ENCODE measurements at regions not wholly inside any gene's neighbourhood (a gene's known extent, or its start where the extent isn't known, plus 50 kb on each side); places are given as distances from the start of the nearest gene placed in this dataset.

DNA sequence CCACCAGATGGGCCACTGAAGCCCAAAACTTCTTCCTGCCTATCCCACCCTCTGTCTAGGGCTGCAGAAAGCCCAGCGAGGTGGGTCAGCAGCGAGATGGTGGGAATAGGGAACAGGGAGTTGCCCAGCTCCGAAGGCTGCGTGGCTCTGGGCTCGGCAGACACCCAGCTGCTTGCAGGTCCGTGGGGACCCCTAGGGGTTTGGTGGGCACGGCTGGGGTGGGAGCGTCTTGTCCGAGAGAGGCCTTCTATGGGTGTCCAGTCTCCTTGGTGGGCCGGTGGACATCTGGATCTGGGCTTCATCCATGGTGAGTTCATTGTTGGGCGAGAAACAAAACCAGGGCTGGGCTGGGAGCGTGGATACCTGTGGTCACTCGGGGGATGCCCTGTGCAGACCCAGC, 1211.0 kb downstream of the BRD1 start:
- no peak for DNase-seq (ENCODE audit: low read depth in 4 of 4, low spot score in 2 of 4)

DNA sequence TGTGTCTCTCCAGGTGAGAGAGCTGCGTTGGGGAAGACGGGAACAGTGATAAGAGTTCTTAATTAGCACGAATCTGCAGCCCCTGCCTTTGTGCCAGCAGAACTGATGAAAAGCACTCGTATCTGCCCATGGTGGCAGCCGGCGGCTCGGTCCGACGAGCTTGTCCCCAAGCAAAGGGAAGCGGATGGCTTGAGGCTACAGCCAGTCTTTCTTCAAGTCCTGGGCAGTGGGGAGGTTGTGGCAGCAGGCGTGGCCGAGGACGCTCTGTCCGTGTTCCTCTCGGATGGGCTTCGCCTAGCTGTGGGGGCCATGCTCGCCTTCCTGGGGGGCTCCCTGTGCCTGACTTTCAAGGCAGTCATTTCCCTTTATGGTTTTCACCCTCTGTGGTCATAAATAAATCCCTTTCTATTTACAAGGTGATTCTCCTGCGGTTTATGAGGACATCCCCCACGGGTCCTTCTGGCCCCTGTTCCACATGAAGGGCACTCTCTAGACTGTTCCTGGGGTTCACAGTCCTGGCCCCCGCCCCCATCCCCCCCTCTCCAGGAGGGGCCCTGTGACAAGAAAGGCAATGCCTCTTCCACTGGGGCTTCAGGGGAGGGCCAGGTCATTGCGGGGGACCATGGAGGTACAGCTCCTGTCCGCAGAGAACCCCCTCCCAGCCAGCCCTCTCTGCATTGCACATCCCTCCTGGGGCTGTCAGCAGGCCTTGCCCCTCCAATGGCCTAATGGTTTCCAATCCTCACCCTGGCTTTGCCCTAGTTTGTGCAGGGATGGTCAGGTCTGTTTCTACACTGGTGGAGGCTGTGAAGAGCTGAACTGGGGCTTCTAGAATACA, 1212.3 kb downstream of the BRD1 start:
- DNase-seq (ENCODE audit: low read depth in 4 of 4, low spot score in 2 of 4), result no peak

DNA sequence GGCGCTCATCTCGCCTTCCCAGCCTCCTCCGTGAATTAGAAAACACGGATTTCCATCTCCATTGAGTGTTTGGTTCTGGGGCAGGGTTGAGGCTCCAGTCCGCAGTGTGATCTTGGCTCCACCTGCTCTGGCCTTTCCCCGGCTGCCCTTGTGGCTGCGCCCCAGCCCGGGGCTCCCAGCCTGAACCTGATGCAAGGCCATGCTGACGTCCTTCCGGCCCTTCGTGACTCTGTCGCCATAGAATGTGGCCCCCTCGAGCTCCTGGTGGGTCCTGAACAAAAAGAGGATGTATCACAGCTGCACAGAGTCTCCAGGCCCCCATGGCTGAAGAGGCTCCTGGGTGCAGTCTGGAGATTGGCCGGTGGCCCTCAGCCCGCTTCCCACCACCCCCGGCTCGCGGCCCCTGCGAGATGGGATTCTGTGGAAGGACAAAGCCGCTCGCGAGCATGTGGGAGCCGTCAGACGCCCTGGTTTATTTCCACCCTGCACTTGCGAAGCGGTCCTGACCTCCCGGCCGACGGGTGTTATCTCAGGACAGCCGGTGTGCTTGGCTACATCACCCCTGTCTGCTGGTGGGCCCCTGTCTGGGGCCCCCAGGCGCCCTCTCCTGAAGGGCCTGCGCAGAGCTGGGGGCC, 1214.0 kb downstream of the BRD1 start:
- no peak for DNase-seq (ENCODE audit: low read depth in 4 of 4, low spot score in 2 of 4)

DNA sequence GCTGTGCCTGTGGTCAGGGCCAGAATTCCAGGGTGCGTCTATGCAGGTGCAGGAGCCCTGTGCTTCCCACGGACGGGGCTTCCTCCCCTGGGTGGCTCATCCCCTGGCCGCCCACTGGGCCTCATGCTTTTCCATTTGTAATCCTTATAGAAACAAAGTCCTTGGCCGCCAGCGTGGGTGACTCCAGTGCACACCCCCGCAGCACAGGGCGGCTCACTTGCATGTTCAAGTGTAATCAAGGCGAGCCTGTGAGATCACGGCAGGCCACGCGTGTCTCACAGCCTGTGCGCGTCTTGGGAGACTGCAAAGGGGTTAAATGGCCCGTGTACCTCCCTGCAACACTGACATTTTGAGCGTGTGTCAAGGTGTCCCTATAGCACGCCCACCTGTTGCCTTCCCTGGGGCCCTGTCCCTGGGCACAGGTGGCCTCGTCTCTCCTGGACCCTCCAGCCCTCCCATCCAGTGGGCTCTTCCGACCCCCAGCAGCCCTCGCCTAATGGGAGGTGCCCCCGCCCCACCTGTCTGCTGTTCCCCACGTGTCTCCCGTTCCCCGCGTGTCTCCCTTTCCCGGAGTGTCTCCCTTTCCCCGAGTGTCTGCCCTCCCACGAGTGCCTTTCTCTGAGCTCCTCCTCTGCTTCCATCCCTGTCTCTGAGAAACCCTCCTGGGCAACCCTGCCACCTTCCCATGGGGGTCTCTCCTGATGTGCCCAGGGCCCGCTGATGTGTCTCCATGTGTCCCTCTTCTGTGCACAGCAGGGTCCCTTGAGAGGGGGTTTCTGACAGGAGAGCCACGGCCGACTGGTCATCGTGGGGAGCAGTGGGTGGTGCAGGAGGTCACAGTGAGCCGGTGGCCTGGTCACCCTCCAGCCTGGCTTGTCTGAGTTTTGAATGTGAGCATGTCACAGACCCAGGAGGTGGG, 1215.3 kb downstream of the BRD1 start:
- DNase-seq (ENCODE audit: low read depth in 4 of 4, low spot score in 2 of 4), result no peak

DNA sequence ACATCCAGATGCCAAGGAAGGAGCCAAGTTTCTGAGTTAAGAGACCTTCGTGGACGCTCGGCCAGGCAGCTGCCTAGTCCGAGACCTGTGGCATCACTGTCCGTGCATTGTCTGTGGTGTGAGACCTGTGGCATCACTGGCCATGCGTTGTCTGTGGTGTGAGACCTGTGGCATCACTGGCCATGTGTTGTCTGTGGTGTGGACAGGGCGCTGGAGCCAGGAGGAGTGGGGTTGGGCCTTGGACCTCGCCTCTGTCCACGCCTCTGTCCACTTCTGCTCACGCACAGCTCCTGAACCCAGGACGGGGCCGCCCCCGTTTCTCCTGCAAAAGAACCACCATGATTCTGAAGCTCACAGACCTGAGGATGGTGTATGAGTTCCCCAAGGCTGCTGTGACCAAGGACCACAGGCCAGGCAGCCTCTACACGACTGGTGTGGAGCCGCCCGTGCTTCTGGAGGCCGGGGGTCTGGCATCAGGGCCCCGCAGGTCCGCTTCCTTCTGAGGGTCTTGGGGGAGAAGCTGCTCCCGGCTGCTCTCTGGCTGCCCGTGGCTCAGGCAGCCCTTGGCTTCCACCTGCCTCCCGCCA, 1218.3 kb downstream of the BRD1 start:
- DNase-seq (ENCODE audit: low read depth in 4 of 4, low spot score in 2 of 4), result no peak

DNA sequence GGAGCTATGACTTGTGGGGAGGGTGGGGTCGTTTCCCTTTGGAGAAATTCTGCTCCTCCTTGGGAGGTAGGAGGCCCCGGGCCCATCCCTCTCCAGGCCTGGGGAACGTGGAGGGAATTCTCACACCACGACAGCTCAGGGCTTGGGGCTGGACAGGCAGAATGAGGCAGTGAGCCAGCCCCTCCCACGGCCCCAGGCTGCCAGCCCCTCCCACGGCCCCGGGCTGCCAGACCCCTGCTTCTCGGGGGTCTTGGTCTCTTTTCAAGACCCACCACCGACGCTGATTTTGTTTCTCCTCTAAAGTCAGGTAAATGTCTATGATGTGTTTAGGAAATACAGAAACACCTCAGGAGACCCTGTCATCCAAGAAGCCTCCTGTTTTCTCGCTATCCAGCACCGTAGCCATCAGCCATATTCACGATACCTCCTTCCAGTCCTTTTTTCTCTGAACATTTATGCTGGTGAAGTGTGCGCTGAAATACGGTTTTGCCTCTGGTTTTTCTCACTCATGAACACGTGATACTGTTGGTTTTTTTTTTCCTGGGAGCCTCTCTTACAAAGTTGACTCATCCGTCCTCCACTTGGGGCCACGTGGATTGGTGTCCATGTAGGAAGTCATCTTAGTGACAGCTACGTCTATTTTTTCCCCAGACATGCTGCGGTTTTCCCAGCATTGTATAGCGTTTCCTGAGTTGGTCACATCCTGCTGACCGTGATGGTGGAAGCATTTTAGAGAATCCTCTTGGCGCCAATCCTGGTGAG, 1219.6 kb downstream of the BRD1 start:
- DNase-seq (ENCODE audit: low read depth in 4 of 4, low spot score in 2 of 4), result no peak

DNA sequence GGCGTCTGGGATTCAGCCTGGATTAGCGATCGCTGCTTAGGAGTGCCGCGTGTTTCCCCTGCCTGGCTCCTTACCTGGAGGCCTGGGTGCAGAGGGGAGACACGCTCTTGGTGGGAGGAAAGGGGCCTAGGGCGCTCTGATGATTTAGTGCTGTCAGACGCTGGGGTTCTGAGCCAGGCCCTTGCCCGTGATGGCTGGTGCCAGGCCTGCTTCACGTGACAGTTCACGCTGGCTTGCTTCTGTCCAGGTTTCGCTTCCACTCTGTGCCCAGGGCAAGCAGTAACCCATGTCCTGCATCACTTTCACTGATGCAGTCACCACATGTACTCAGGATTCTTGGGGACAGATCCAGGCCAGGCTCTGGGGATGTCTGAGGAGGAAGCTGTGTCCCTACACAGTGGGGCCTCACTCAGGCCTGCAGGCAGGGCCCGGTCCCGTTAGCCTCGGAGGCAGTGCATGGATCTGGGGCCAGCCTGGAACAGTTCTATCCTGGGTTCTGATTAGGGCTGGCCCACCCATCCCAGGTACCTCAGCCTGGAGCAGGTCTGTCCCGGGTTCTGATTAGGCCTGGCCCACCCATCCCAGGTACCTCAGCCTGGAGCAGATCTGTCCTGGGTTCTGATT, 1220.9 kb downstream of the BRD1 start:
- DNase-seq (ENCODE audit: low read depth in 4 of 4, low spot score in 2 of 4), result no peak

DNA sequence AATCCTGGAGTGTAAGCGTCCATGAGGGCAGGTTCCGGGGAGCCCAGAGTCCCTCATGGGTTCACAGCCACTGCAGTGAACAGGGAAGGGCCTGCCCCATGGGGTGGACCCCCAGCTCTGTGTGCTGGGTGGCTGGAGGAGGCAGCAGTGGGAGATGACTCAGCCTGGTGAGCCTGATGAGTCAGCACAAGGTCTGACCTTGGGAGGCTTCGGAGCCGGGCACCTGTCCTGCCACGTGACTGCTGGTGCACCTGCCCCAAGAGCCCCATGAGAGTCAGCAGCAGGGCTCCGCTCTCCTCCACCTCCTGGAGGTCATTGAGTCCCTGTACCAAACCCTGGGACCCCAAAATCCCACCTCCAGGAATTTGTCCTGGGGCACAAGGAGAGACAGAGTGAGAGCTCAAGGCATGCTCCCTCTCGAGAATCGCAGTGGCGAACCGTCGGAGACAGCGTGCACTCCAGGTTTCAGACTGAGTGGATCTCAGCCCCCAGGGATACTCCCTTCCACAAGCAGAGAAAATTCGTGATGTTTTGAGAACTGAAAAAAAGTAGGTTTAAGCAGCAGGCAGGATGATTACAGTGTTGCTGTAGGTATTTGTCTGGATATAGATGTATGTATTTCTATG, 1221.7 kb downstream of the BRD1 start:
- DNase-seq (ENCODE audit: low read depth in 4 of 4, low spot score in 2 of 4), result no peak

DNA sequence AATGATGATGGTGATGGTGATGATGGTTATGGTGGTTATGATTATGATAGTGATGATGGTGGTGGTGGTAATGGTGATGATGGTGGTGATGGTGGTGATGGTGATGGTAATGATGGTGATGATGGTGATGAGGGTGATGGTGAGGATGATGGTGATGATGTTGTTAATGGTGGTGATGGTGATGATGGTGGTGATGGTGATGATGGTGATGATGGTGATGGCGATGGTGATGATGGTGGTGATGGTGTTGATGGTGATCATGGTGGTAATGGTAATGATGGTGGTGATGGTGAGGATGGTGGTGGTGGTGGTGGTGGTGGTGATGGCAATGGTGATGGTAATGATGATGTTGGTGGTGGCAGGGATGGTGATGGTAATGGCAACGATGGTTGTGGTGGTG, 1222.5 kb downstream of the BRD1 start:
- DNase-seq (ENCODE audit: low read depth in 4 of 4, low spot score in 2 of 4), result no peak

DNA sequence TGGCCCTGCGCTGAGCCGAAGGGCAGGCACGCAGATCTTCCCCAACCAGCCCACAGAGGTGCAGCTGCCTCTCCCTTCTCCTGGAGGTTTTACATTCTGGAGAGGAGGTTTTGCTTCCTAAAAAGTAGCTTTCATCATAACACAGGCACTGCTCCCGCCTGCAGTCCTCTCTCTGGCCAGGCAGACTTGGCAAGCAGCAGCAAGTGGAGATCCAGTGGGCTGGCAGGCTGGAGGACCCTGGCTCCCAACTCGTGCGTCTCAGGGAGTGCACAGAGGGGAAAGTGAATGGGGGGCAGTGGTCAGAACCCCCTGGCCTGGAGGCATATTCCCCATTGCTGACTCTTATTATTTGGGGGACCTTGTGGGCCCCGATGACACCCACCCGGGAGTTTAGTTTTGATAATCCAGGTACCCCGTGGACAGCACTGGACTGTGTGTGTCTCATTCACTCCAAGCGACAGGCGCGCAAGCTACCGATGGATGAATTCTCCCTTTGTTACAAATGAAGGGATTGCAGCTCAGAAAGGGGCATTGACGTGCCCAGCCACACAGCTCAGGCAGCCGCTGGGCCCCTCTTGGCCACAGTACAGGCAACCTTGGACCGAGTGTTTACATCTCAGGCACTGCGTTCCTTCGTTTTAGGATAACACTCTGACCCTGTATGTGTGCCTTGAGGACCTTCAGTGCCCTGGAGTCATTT, 1223.9 kb downstream of the BRD1 start:
- DNase-seq (ENCODE audit: low read depth in 4 of 4, low spot score in 2 of 4), result no peak

DNA sequence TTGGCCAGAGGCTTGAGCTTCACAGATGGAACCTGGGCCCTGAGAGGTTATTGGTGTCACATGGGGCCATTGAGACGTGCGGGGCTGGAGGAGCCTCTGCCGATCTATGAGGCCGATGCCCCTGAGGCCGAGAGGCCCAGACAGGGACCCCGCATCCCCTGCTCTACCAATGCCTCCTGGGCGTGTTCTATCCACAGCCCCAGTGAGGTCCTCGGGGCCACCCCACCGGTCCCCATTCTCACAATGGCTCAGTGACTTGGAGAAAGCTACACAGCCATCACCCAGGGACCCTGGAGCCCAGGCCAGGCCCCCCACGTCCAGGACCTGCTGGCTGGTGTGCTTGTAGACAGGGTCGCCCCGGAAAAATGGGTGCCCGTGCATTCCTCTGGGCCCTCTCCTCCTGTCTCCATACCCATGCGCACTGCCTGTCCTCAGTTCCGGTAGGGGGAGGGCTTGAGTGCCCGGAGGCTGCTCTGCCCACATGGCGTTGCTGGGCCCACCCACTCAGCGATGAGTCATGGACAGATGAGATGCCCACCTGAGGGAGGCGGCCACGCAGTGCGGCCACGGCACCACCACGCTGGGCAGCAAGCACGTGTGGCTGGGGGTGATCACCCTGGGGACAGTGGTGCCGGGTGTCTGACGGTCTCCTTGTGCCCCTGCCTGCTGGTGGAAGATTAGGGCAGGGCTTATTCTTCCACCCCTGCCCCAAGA, 1224.7 kb downstream of the BRD1 start:
- no peak for DNase-seq (ENCODE audit: low read depth in 4 of 4, low spot score in 2 of 4)

DNA sequence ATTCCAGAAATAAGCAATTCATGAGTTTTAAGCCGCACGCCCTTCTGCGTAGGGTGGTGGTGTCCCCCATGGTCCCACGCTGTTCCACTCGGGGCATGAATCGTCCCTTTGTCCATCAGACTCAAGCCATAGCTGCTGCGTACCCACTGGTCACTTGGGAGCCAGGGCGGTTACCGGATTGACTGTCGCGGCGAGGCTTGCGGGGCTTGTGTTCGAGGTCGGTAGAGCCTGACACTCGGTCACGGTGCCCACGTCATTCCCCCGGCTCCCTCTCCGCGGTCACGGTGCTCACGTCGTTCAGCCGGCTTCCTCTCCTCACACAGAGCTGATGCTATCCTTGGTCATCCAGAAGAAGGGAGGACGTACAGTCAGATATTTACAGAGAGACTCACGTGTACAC, 1227.0 kb downstream of the BRD1 start:
- no peak for DNase-seq (ENCODE audit: low read depth in 4 of 4, low spot score in 2 of 4)

DNA sequence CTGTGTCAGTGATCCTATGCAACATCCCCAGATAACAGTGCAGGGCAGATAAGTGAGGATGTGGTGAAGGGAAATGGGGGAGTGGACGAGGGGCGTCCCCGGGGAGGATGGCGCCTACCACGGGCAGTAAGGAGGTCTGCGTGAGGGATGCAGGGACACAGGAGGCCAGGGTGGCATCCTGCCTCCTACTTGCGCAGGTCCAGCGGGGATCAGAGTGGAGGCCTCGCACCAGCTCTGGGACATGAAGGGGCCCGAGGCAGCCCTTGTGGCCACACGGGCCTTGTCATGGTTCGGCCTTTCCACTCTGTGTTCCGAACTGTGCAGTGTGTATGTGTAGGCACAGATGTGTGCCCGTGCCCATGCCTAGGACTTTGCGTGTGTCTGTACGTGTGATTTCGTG, 1227.5 kb downstream of the BRD1 start:
- DNase-seq (ENCODE audit: low read depth in 4 of 4, low spot score in 2 of 4), result no peak

DNA sequence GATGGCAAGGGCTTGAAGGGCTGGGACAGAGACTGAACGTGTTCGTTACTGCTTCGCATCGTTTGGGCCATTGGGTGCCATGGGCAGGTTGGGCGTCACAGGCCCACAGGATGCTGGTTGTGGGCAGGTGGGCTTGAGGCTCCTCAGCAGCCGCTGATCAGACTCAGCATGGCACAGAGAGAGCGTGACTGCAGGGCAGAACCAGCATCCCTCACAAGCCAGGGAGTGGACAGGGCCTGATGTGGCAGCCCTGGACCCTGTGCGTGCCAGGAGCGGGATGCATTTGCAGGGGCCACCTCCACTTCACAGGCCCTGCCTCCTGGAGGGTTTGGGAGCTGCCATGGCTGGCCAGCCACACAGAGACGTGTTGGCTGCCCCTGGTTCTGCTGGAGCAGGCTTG, 1228.3 kb downstream of the BRD1 start:
- no peak for DNase-seq (ENCODE audit: low read depth in 4 of 4, low spot score in 2 of 4)

DNA sequence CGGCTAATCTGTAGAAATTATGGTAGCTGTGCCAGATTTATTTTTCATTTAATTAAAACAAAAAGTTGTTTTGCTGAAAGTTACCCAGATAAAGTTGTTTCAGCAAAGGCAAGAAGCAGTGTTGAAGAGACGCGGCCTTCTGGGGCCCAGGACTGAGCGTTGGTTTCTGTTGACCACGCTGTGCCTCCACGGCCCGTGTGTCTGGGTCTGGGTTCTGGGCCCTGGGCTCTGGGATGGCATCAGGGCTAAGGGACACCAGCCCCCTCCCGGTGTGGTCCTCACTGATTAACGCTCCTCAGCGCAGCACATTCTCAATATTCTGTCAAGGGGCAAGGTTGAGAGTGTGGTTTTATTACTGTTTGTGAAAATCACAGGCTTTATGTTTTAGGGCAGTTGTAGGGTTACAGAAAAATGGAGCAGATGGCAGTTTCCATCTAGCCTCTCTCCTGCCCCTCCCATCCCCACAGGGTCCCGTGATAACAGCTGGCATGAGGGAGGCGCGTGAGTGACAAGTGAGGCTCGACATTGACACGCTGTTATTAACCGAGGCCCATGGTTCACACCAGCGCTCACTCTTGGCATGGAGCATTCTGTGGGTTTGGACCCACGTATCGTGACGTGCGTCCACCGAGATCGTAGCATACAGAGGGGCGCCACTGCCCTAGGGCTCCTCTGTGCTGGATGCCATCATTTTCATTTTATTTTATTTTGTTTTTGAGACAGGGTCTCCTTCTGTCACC, 1231.4 kb downstream of the BRD1 start:
- no peak for DNase-seq (ENCODE audit: low read depth in 4 of 4, low spot score in 2 of 4)

DNA sequence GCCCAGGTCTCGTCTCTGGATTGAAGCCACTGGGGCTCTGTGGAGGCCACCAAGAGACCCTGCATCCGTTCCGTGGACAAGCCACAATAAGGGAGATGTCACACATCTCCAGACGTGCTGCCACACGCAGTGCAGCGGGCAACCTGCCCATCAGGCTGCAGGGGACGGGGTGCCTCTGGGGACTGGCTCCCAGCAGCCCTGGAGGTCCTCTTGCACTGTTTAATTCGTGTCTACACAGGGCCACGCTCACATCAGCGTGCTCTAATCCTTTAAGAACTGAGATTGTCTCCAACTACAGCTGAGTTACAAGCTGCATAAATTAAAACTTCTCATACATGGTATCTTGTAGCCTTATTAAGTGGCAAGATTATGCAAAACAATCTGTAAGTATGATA, 1232.2 kb downstream of the BRD1 start:
- DNase-seq (ENCODE audit: low read depth in 4 of 4, low spot score in 2 of 4), result no peak

DNA sequence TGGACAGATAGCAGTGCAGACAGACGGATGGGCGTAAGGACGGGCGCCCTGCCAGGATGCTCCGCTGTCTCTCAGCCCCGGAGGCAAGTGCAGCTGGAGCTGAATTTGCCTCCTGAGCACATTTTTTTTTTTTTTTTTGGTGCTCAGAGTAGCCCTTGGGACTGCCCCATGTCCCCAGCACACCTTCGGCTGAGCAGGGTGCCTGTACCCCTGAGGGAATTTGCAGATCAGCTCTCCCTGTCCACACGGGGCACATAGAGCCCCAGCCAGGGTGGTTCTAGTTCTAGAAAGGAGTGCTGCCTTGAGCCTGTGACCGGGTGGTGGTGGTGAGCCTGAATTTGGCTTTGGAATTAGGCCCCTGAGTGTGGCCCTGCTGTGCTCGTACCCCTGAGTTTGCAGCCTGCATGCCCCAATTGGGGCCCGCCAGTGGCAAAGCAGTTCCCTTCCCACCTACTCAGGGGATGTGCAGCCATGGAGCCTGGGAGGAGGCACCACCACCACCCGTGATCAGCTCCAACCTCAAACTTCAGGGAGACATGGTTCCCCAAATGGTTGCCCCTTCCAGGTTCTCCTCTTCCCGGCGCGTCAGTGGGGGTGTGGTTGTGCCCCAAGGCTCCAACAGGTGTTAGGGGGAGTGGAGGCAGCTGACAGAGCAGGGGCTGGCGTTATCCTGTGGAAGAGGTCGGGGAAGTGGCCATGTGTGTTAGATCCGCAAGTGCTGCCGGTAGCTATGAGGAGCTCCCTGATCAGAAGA, 1232.7 kb downstream of the BRD1 start:
- DNase-seq (ENCODE audit: low read depth in 4 of 4, low spot score in 2 of 4), result no peak

Measured in left renal cortex interstitium (tissue), 4 donors.